HEK293T (cell line): ENCODE measurements at regions not wholly inside any gene's neighbourhood (a gene's known extent, or its start where the extent isn't known, plus 50 kb on each side); places are given as distances from the start of the nearest gene placed in this dataset.

Experiments
- CTCF ChIA-PET: fragments of 350-600 bp; formaldehyde crosslinking; extraction: SDS; loops from one replicate; lab custom pipeline; 2021; ENCODE audit warnings: antibody characterized with exemption, inconsistent platforms; lab: Yijun Ruan, JAX
- POLR2A ChIA-PET: fragments of 350-600 bp; formaldehyde crosslinking; extraction: SDS; loops from one replicate; lab custom pipeline; 2020; ENCODE audit warnings: antibody characterized with exemption, inconsistent platforms; lab: Yijun Ruan, JAX
- DNase-seq: peaks from one replicate; pipeline ENCODE4 v3.0.0; 2012; ENCODE audit warnings: mixed read lengths; ENCODE audit errors: extremely low spot score
- ARNT ChIP-seq: fragments of 450-650 bp; IDR thresholded peaks from 2 replicates; pipeline ENCODE4 v1.6.1; 2017; ENCODE audit warnings: mild to moderate bottlenecking
- BHLHE40 ChIP-seq: fragments of 450-650 bp; IDR thresholded peaks from 2 replicates; pipeline ENCODE4 v1.6.1; 2016; ENCODE audit warnings: mild to moderate bottlenecking, moderate library complexity, borderline replicate concordance
- CTBP1 ChIP-seq: fragments of 450-650 bp; IDR thresholded peaks from 2 replicates; pipeline ENCODE4 v1.6.1; 2016; ENCODE audit warnings: borderline replicate concordance
- ELF4 ChIP-seq: fragments of 450-650 bp; IDR thresholded peaks from 2 replicates; pipeline ENCODE4 v1.6.1; 2017; ENCODE audit warnings: antibody characterized with exemption
- FOXA1 ChIP-seq: fragments of 450-650 bp; IDR thresholded peaks from 2 replicates; pipeline ENCODE4 v1.6.1; 2016; ENCODE audit warnings: mild to moderate bottlenecking
- FOXK2 ChIP-seq: fragments of 450-650 bp; IDR thresholded peaks from 2 replicates; pipeline ENCODE4 v1.6.1; 2016; ENCODE audit warnings: mild to moderate bottlenecking
- FOXM1 ChIP-seq: fragments of 450-650 bp; IDR thresholded peaks from 2 replicates; pipeline ENCODE4 v1.6.1; 2017; ENCODE audit warnings: mild to moderate bottlenecking, borderline replicate concordance
- HDGF ChIP-seq: fragments of 450-650 bp; IDR thresholded peaks from 2 replicates; pipeline ENCODE4 v1.6.1; 2017; ENCODE audit warnings: antibody characterized with exemption, borderline replicate concordance
- L3MBTL2 ChIP-seq: fragments of 450-650 bp; conservative IDR thresholded peaks from 2 replicates; pipeline ENCODE4 v1.6.1; 2016; ENCODE audit warnings: mild to moderate bottlenecking
- LEF1 ChIP-seq: fragments of 450-650 bp; IDR thresholded peaks from 2 replicates; pipeline ENCODE4 v1.6.1; 2017; ENCODE audit warnings: mild to moderate bottlenecking, borderline replicate concordance
- NFRKB ChIP-seq: fragments of 450-650 bp; IDR thresholded peaks from 2 replicates; pipeline ENCODE4 v1.6.1; 2016; ENCODE audit warnings: mild to moderate bottlenecking, moderate library complexity
- PKNOX1 ChIP-seq: fragments of 450-650 bp; IDR thresholded peaks from 2 replicates; pipeline ENCODE4 v1.6.1; 2016
- SP1 ChIP-seq: fragments of 450-650 bp; IDR thresholded peaks from 2 replicates; pipeline ENCODE4 v1.6.1; 2017
- SUZ12 ChIP-seq: fragments of 450-650 bp; IDR thresholded peaks from 2 replicates; pipeline ENCODE4 v1.6.1; 2016; ENCODE audit warnings: mild to moderate bottlenecking
- TARDBP ChIP-seq: fragments of 450-650 bp; IDR thresholded peaks from 2 replicates; pipeline ENCODE4 v1.6.1; 2016
- ZNF384 ChIP-seq: fragments of 450-650 bp; IDR thresholded peaks from 2 replicates; pipeline ENCODE4 v1.6.1; 2016

GRCh38 chr5:27742805-27743204, 704.4 kb upstream of the CDH9 start:
- POLR2A ChIA-PET, result no interaction called here
- no peak for DNase-seq
- TF ChIP-seq FOXM1 (no peak), ZNF384 (no peak), ELF4 (no peak), LEF1 (no peak), PKNOX1 (no peak), BHLHE40 (no peak), SP1 (no peak), TARDBP (no peak), FOXA1 (no peak), ARNT (no peak), NFRKB (no peak), L3MBTL2 (no peak), CTBP1 (no peak)
- CTCF ChIA-PET, result no interaction called here

GRCh38 chr5:27734838-27735237, 696.5 kb upstream of the CDH9 start:
- POLR2A ChIA-PET, result no interaction called here
- DNase-seq, result no peak
- TF ChIP-seq NFRKB, result no peak
- no peak for TF ChIP-seq SP1
- TF ChIP-seq BHLHE40, result no peak
- no peak for TF ChIP-seq FOXA1
- TF ChIP-seq CTBP1, result no peak
- TF ChIP-seq FOXM1, result no peak
- no peak for TF ChIP-seq PKNOX1
- no peak for TF ChIP-seq ARNT
- no peak for TF ChIP-seq ZNF384
- TF ChIP-seq TARDBP, result no peak
- TF ChIP-seq HDGF, result no peak
- TF ChIP-seq SUZ12, result no peak
- no peak for TF ChIP-seq L3MBTL2
- CTCF ChIA-PET, result no interaction called here

GRCh38 chr5:27733237-27733636, 694.9 kb upstream of the CDH9 start:
- TF ChIP-seq ARNT, result no peak
- TF ChIP-seq BHLHE40, result no peak
- no peak for TF ChIP-seq FOXK2
- TF ChIP-seq ZNF384, result no peak
- TF ChIP-seq FOXA1, result no peak
- no peak for TF ChIP-seq HDGF
- TF ChIP-seq PKNOX1, result no peak
- no peak for TF ChIP-seq FOXM1
- TF ChIP-seq SUZ12, result no peak
- TF ChIP-seq L3MBTL2, result no peak
- TF ChIP-seq NFRKB, result no peak
- POLR2A ChIA-PET, result no interaction called here
- DNase-seq, result no peak
- CTCF ChIA-PET, result no interaction called here

- ChIA-PET POLR2A (no interaction called here), CTCF (no interaction called here)
- no peak for DNase-seq
- no peak for TF ChIP-seq SUZ12
- no peak for TF ChIP-seq PKNOX1
- no peak for TF ChIP-seq L3MBTL2
- TF ChIP-seq NFRKB, result no peak
- no peak for TF ChIP-seq FOXK2
- no peak for TF ChIP-seq ZNF384
- TF ChIP-seq HDGF, result no peak
- TF ChIP-seq FOXM1, result no peak
- no peak for TF ChIP-seq LEF1
- TF ChIP-seq FOXA1, result no peak
- no peak for TF ChIP-seq ELF4
- no peak for TF ChIP-seq CTBP1
- TF ChIP-seq TARDBP, result no peak
Measured at GRCh38 chr5:27727254-27727653, 688.9 kb upstream of the CDH9 start.

DNA sequence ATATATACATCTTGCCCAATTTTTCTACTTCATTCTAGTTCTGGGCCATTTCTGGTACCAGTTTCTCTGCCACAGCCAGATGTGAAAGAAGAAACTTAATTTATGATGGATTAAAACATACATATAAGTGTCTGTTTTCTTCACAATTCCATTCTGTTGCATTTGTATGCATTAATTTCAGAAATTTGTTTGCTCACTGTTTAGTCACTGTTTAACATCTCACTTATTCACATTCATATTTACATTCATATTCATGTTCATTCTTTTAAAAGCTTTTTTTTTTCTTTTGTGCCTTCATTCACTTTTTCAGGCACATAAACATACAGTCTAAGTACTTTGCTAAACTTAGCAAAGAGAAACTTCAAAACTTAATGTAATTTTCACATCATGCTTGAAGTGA, 684.0 kb upstream of the CDH9 start:
- DNase-seq, result no peak
- POLR2A ChIA-PET, result no interaction called here
- CTCF ChIA-PET, result no interaction called here
- TF ChIP-seq NFRKB, result no peak
- no peak for TF ChIP-seq LEF1
- no peak for TF ChIP-seq FOXK2
- TF ChIP-seq CTBP1, result no peak
- TF ChIP-seq L3MBTL2, result no peak
- TF ChIP-seq BHLHE40, result no peak
- no peak for TF ChIP-seq SUZ12
- TF ChIP-seq ARNT, result no peak
- no peak for TF ChIP-seq FOXM1
- no peak for TF ChIP-seq ZNF384
- TF ChIP-seq FOXA1, result no peak
- no peak for TF ChIP-seq SP1
- no peak for TF ChIP-seq HDGF
- no peak for TF ChIP-seq ELF4
- no peak for TF ChIP-seq PKNOX1
